Stimulated activated CD4-positive, alpha-beta T cell treated with anti-CD3 and anti-CD28 coated beads, Interleukin-1b, Interleukin-23, amount 100 ng/mL, for 48 hours (primary cell): ENCODE measurements at regions not wholly inside any gene's neighbourhood (a gene's known extent, or its start where the extent isn't known, plus 50 kb on each side); places are given as distances from the start of the nearest gene placed in this dataset.

Experiments used
- DNase-seq: peaks from one replicate; pipeline ENCODE4 v3.0.0-alpha.2; 2020

GRCh38 chr2:51534166-51534565 is 502.2 kb upstream of the NRXN1 start:
- no peak for DNase-seq

DNA sequence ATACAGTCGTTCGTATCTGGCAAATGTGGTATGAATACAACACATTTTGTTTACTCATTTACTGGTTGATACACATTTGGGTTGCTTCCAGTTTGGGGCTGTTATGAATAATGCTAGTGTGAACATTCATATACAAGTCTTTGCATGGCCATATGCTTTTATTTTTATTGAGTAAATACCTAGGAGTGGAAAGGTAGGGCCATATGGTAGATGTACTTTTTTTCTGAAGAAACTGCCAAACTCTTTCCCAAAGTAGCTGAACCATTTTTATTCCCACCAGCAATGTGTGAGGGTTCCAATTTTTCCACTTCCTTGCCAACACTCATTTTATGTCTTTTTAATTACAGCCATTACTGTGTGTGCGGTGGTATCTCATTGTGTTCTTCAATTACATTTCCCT is 496.2 kb upstream of the NRXN1 start:
- no peak for DNase-seq

DNA sequence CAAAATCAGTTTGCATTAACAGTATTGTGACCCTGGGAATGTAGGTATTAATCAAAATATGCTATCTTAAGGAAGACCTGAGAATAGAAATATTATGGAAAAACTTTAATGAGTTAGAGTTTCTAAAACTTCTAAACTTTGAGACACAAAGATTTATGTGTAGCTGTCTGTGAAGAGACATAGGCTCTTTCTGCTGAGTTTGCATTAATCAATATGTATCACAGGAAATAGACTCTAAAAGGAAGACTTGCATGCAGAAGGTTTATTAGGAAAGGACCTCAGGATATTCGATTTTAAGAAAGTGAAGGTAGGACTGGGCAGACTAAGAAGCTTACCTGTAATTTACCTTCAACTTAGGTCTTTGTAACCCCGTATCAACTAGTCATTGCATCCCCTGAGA is 494.8 kb upstream of the NRXN1 start:
- DNase-seq = no peak

DNA sequence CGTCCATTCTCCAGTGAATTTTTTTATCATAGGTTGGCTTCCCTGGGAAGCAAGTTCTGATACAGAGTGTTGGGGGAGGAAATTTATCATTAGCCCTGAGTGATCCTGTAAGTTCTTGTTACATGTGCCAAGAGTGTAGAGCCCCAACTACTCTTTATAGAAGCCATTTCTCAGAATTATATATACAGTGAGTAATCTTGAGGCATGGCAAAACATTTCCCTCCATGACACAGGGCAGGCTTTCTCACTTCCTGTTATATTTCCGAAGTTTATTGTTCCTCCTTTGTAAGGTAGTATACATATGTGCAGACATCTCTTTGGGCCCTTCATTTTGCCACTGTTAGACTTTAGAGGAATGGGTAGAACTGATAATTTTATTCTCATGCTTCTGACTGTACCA is 484.7 kb upstream of the NRXN1 start:
- DNase-seq = no peak

- no peak for DNase-seq
Measured at GRCh38 chr2:51511002-51511401, 479.1 kb upstream of the NRXN1 start.

DNA sequence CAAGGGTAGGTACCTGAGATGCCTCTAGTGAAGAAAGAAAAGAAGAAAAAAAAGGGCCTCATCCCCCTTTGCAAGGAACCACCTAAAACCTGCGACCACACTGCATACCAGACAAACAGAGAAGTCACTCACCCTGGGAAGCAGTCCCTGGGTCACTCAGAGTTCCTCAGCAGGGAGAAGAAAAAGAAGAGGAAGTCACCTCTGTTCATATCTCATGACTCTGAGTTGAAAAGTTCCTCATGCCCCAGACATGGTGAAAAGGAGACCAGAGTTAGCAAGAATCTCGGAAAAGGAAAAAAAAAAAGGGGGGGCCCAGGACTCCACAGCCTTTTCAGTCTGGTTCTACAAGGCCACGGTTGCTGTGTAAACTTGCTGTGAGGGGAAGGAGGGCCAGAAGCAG is 478.4 kb upstream of the NRXN1 start:
- DNase-seq = no peak

DNA sequence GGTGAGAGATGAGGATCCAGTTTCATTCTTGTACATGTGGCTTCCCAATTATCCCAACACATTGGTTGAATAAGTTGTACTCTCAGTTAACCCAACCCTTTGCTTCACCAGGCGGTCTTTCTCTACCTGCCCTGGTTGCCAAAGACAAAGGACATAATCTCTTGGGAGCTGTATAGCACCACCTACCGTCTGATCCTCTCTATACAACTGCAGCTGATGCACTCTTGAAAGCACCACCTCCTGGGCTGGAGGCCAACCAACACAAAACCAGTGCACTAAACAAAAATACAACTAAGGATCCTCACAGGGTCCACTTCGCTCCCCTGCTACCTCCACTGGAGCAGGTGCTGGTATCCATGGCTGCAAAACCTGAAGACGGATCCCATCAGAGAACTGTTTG is 473.6 kb upstream of the NRXN1 start:
- DNase-seq = no peak

DNA sequence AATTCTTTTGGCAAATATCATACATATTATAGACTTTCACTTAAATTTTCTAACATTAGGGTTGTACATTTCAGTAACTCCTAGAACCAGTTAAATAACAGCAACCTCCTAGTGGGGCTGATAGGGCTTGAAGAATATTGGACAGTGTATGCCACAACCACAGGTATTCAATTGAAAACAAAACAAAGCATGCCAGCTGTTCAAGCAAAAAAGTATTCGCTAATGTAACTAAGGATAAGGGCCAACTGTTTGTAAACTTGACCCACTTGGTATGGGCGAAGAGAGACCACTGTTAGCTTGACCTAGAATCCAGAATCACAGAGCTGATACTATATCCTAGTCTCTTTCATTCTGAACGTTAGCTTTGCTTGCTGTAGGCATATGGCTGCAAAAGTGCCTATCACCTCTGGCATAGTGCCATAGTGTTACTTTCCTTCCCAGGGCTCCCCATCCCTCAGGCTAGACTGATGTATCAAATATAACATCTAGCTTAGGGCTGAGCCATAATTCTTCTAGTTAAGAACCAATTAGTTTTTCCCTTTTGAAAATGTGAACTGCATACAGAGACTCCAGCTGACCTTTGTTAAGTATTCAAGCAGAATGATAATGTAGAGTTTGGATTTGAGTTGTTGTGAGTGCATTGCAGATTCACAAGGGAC is 458.8 kb upstream of the NRXN1 start:
- no peak for DNase-seq

DNA sequence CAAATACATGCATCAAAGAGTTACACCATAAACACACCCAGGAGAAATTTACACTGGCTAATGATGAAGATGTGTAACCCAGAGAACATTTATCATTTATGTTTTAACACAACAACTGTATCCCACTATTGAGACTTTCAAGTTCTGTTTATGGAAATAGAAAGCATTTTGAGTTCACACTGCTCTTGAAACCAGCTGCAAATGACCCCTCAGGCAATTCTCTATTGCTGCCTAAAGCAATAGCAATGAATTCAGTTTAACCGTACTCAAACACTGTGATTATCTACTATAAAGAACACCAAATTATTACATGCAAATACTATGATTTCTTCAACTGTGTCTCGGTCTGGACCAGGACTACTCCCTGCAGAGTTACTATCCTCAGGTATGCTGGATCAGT is 452.7 kb upstream of the NRXN1 start:
- DNase-seq = no peak

- no peak for DNase-seq
Measured at GRCh38 chr2:51483720-51484119, 451.8 kb upstream of the NRXN1 start.

DNA sequence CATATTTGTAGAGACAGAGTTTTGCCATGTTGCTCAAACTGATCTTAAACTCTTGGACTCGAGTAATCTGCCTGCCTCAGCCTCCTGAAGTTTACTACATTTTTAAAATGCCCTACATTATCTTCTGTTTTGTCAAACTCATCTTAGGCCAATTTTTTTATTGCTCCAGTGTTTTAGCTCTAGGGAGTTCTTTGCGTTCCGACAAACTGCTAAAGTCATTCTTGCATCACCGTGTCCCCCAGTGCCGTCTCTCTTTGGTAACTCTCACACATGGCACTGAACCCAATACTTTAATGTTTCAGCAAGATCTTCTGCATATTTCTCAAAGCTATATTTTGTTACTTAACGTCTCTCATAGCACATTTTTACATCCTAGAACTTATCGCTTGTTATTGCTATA is 440.9 kb upstream of the NRXN1 start:
- no peak for DNase-seq

GRCh38 chr2:51472300-51472699 is 440.4 kb upstream of the NRXN1 start:
- DNase-seq = no peak

GRCh38 chr2:51469102-51469501 is 437.2 kb upstream of the NRXN1 start:
- DNase-seq = no peak

DNA sequence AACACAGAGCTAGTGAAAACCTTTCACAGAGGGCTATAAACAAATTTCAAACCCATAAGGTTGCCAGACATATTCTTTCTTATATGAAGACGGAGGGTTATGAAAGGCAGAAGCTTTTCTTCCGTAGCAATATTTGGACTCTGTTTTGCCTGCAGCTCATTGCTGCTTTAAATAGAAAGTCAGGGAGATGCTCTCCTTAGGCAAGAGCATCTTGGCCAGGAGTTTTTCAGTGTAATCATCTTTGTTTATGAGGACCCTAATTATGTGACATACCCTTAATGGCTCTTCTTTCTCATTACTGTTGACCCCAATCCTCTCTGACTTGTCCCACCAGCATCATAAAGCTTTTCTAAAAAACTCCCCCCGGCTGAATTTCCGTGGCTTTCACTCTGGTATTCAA is 433.4 kb upstream of the NRXN1 start:
- no peak for DNase-seq

DNA sequence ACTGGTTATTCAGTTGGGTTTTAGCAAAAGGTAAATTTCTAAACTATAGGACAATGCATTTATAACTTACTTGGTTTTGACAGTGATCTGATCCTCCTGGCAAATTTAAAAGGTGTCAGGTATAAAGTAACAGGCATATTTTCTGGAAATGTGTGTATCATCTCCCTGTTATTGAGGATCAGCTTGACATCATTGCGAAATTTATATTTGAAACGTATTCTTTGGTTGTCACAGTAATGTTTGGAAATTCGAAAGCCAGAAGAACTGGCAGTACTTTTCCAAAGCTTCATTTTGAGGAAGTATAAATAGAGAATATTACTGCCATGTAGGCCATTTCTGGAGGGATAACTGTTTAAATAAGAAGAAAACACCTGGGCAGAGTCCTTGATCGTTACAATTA is 422.2 kb upstream of the NRXN1 start:
- DNase-seq = no peak

- no peak for DNase-seq
Measured at GRCh38 chr2:51448911-51449310, 417.0 kb upstream of the NRXN1 start.

DNA sequence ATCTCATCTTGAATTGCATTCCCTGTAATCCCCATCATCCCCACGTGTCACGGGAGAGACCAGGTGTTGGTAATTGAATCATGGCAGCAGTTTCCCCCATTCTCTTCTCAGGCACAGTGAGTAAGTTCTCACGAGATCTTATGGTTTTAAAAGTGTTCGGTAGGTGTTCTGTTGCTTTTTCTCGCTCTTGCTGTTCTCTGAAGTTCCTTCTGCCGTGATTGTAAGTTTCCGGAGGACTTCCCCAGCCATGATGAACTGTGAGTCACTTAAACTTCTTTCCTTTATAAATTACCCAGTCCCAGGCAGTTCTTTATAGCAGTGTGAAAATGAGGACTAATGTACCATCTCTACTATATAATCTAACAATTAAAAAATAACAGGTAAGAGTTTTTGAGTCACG is 409.9 kb upstream of the NRXN1 start:
- DNase-seq = no peak

DNA sequence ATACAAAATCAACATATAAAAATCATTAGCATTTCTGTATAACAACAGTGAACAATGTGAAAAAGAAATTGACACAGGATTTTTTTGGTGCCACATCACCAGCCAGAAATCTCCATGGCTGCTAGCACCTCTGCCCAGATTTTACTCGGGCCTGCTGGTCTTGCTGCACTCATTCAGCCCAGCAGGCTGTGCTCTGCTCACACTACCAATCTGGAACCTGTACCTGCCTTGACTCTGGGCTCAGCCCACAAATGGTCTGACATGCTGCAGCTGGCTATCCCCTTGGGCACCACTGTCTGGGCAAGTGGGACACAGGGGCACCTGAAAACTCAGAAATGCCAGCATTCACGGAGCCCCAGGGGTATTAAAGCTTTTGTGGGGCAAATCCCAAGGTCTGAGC is 392.5 kb upstream of the NRXN1 start:
- DNase-seq = no peak

GRCh38 chr2:51420511-51420910 is 388.6 kb upstream of the NRXN1 start:
- DNase-seq = no peak

- DNase-seq = no peak
Measured at GRCh38 chr2:51413726-51414125, 381.8 kb upstream of the NRXN1 start.

DNA sequence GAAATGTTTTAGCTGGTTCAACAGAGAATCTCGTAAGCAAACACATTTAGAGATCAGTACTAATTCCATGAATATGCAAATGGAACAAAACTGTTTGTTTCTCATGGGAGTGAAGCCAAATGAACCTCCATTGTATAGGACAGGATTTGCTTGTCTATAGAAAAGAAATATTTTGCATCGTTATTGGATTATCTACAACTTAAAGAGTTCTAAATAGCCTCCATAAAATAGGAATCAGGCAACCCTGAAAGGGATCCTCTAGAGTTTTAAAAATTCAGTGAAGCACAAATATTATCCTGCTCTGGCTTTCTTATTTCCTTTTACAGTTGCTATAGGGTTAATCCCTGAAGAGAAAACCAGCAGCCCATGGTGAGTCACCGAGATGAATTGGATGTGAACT is 378.4 kb upstream of the NRXN1 start:
- DNase-seq = no peak

DNA sequence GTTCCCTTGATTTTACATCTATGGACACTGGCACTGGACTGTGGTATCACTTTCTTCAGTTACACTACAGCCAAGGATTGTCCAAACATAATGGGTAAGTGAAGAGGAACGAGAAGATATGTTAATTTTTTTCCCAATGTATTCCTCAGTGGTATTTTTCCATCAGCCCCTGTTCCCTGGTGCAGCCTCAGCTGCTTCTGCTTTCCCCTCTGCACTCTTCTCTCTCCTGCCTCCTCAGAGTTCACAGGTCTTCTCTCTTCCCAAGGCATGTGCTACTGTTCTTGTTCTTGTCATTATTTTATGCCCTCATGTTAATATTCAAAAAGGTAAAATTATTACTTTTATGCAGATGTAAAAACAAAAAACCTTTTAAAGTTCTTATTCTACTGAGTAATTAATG is 378.0 kb upstream of the NRXN1 start:
- DNase-seq = no peak

DNA sequence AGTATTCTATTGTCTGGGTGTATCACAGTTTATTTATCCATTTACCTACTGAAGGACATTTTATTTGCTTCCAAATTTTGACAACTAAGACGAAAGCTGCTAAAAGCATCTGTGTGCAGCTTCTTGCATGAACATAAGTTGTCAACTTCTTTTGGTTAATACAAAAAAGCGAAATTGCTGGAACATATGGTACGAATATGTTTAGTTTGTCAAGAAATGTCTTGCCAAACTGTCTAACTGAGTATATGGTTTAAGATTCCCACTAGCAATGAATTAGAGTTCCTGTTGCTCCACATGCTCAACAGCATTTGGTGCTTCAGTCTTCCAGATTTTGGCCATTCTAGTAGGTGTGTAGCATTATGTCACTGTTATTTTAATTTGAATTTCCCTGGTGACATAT is 372.3 kb upstream of the NRXN1 start:
- no peak for DNase-seq

GRCh38 chr2:51401546-51401945 is 369.6 kb upstream of the NRXN1 start:
- no peak for DNase-seq

- no peak for DNase-seq
Measured at GRCh38 chr2:51387235-51387634, 355.3 kb upstream of the NRXN1 start.

GRCh38 chr2:51379997-51380396 is 348.1 kb upstream of the NRXN1 start:
- DNase-seq = no peak
